HG02970 (cell line): ENCODE measurements at regions not wholly inside any gene's neighbourhood (a gene's known extent, or its start where the extent isn't known, plus 50 kb on each side); places are given as distances from the start of the nearest gene placed in this dataset.
A peak's percentile ranks its signal among the peaks of the same experiment; 100 is the strongest.
"Not testable (repeated sequence)": the region's sequence is repeated elsewhere in the genome, so short reads cannot be mapped to it uniquely, and the experiment has no call there.

ENCODE experiments used
- ATAC-seq: cut with Tn5 transposase; IDR thresholded peaks from one replicate; pipeline ENCODE4 v1.9.1; 2021; ENCODE audit warnings: mild to moderate bottlenecking, moderate library complexity, moderate number of reproducible peaks; ENCODE audit not compliant: unreplicated experiment, low FRiP score

DNA sequence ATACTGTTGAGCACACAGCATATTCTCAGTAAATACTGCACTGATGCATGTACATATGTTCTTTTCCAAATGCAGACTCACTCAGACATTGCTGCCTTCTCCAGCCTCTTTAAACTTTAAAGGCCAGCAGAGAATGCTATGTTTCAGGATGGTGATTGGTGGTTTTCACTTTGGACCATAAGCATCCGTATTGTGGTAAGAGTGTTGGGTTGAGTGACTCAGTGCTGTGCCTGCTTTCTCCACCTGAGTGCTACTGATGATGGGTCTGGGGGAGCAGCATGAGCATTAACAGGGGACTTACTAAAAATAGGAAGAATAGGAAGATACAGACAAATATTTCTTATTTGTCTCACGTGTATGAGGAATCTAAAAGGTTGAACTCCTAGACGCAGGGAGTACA, 56.3 kb upstream of the ZNF92 start:
- ATAC-seq: no peak

DNA sequence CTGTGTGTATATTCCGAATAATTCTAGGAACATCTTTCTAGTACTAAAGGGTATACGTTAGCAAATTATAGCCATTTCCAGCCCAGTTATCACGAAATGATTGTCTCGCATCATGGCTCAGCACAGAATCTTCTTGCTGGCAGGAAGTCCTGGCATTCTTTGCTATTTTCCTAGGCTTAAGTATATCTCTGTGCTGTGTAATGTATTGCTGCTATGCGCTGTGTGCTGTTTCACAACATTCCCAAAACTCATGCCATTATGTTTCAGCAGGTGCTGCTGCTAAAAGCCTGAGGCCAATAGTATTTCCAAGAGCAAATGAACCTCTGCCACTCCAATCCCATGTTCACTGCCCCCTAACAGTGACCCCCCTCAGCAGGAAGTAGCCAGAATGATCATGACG, 62.9 kb upstream of the ZNF92 start:
- no peak for ATAC-seq

DNA sequence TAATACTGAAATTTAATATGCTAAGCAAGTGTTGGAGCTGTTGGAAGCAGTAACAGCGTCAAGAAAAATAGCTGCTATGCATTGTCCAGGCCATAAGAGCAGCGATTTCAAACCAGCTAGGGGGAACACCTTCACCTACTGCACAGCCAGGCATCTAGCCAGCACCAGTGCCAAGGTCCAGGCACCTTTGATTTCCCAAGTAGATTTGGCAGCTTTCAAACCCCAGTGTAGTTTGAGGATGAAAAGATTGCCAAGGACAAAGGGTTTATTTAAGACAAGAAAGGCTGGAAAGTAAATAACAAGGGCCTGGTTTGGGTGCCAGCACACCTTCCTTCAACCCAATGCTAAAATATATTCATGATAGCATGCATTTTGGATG, 65.4 kb upstream of the ZNF92 start:
- ATAC-seq: no peak

DNA sequence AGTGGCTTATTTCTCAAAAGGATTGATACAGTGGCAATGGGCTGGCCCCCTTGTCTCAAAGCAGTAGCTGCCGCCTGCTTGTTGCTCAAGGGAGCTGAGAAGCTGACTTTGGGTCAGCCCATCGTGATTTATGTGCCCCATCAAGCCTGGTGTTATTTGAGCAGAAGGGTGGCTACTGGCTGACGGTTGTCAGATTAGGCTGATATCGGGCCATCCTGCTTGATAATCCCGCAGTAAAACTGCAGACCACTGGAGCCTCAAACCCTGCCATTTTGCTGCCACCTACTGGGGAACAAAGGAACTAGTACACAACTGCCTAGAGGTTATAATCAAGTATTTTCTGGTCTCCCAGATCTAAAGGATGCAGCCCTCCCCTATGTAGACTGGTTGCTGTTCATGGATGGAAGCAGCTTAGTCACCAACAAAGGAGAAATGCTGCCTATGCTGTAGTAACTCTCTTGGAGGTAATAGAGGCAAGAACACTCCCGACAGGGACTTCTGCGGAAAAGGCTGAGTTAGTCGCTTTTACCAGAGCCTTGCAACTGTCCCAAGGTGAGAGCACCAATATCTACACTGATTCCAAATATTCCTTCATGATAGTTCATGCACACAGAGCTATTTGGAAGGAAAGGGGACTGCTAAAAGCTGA, 65.9 kb upstream of the ZNF92 start:
- ATAC-seq: no peak

DNA sequence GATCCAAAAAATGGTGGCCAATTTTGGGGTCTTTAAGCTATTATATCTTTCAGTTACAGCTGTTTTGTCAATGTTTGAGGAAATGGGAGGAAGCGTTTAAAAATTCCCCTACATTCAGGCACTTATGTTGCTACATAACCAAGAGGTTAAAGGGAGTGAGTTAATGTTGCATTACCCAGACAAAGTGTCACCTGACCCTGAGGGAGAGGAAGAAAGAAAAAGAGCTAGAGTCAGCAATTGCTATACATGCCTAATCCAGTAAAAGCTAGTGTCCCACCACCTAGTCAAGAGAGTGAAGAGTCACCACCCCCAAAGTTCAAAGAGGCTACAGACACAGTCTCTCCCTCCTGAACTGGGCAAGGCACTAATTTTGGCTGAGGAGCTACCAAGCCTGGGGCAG, 69.5 kb upstream of the ZNF92 start:
- no peak for ATAC-seq

DNA sequence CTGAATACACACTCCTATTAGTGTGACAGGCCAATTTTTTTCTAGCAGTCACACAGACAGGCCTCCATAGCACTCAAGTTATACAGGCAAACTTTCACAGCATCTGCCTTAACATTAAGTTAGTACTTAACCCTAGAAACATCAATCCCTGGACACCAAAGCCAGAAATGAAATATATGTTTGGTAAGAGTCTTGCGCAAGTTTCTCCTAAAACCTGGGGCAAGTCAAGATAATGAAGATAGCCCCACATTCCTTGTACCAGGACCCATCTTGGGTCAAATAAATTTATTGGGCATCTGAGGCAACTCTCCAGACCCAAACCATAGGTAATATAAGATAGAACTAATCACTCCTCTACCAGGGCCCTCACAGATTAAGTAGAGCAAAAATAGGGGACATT, 70.8 kb upstream of the ZNF92 start:
- no peak for ATAC-seq

DNA sequence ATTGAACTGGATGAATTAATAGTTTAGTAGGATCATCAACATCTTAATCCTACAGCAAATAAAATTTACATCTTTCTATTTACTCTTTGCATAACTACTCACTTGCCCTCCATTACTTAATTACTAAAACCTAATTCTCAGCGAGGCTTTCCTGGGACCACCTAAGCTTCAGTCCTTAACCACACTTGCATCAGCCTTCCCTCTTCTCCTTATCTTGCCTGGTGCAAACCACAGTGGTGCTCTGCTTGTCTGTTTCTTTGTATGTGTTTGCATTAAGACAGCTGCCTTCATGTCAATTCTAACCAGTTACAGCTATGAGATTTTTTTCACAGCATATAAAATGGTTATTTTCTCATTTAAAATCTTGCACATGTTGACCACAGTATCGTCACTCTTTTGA, 72.6 kb upstream of the ZNF92 start:
- no peak for ATAC-seq

DNA sequence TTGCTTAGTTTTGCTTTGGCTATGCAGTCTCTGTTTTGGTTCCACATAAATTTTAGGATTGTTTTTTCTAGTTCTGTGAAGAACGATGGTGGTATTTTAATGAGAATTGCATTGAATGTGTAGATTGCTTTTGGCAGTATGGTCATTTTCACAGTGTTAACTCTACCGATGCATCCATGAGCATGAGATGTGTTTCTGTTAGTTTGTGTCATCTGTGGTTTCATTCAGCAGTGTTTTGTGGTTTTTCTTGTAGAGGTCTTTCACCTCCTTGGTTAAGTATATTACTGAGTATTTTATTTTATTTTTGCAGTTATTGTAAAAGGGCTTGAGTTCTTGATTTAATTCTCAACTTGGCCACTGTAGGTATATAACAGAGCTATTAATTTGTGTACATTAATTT, 78.2 kb upstream of the ZNF92 start:
- no peak for ATAC-seq

DNA sequence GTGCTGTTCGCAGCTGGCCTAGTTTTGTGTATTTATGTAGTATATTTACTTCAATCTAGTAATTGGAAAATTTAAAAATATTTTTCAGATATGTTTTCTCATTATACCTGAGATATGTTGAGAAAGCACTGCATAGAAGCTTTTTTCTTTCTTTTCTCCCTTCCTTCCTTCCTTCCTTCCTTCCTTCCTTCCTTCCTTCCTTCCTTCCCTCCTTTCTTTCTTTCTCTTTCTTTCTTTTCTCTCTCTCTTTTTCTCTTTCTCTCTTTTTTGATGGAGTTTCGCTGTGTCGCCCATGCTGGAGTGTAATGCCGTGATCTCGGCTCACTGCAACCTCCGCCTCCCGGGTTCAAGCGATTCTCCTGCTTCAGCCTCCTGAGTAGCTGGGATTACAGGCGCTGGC, 83.3 kb upstream of the ZNF92 start:
- not testable (repeated sequence) for ATAC-seq

DNA sequence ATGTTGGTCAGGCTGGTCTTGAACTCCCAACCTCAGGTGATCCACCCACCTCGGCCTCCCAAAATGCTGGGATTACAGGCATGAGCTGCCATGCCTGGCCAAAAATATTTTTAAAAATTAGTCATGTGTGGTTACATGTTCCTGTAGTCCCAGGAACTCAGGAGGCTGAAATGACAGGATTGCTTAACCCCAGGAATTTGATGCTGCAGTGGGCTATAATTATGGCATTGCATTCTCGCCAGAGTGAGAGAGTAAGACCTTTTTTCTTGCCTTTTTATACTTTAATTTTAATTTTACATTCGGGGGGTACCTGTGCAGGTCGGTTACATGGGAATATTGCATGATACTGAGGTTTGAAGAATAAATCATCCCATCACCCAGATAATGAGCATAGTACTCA, 86.6 kb upstream of the ZNF92 start:
- ATAC-seq: no peak

DNA sequence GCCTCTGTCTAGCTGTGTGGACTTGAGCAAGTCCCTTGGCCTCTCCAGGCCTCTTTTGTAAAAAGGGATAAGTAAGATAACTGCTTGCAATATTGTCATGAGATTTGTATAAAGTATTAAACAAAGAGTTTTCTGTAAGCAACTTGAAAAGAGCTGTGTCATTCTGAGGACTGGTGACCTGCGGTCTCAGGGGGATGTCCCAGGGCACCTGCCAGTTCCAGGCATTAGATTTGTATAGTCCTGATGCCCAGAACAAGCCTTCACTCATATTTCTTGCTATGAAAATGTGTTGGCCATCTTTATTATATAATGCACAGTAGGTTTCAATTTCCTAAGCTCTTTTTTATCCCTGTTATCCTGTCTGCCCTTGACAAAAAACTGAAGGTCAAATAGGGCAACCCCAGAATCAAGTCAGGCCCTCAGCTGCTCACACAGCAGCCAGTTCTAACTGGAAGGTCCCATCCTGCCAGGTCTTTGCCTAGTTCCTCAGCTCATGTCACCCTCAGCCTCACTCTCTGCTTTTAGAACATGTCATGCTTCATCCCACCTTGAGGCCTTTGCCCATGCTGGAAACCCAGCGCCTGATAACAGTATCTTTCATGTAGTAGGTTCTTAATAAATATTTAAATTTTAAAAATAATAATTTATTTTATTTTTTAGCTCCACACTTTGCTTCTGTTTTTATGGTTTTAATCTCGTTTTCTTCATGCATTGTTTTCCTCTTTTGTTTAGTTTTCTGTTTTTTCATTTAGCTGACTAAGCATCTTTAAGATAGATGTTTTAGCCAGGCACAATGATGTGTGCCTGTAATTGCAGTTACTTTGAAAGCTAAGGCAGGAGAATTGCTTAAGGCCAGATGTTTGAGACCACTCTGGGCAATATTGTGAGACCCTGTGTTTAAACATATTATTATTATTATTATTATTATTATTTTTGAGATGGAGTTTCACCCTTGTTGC, 87.5 kb upstream of the ZNF92 start:
- ATAC-seq: no peak

DNA sequence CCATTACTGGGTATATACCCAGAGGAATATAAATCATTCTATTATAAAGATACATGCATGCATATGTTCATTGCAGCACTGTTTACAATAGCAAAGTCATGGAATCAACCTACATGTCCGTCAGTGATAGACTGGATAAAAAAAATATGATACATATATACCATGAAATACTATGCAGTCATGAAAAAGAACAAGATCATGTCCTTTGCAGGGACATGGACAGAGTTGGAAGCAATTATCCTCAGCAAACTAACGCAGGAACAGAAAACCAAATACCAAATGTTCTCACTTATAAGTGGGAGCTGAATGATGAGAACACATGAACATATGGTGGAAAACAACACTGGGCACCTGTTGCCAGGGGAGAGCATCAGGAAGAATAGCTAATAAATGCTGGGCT, 88.4 kb upstream of the ZNF92 start:
- ATAC-seq: not testable (repeated sequence)

DNA sequence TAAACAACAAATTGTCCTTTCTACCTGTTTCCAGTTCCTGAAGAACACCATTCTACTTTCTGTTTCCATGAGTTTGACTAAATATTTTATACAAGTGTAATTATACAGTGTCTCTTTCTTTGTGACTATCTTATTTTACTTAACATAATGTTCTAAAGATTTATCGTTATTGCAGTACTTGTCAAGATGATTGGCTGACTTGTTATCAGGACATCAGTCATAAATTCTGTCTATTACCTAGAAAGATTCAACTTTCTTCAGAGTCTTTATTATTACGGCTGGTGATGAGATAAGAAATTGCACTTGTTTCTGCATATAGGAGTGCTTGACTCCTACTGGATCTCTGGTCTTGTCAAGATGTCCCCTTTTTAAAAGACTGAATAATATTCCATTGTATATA, 93.9 kb upstream of the ZNF92 start:
- ATAC-seq: no peak

DNA sequence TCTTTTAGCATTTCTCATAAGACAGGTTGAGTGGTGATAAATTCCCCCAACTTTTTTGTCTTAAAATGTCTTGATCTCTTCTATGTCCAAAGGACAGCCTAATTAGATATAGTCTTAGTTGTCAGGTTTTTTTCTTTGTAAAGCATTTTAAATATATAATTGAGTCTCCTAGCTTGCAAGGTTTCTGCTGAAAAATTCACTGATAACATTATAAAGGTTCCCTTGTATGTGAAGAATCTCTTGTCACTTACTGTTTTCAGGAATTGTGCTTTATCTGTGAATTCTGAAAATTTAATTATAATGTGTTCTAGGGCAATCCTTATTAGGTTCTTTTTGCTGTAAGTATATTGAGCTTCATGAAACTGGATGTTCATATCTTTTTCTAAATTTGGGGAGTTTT, 96.8 kb upstream of the ZNF92 start:
- ATAC-seq: no peak

DNA sequence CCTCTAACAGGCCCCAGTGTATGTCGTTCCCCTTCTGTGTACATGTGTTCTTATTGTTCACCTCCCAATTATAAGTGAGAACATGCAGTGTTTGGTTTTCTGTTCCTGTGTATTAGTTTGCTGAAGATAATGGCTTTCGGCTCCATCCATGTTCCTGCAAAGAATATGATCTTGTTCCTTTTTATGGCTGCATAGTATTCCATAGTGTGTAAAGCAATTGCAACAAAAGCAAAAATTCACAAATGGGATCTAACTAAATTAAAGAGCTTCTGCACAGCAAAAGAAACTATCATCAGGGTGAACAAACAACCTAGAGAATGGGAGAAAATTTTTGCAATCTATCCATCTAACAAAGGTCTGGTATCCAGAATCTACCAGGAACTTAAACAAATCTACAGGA, 102.2 kb upstream of the ZNF92 start:
- not testable (repeated sequence) for ATAC-seq

DNA sequence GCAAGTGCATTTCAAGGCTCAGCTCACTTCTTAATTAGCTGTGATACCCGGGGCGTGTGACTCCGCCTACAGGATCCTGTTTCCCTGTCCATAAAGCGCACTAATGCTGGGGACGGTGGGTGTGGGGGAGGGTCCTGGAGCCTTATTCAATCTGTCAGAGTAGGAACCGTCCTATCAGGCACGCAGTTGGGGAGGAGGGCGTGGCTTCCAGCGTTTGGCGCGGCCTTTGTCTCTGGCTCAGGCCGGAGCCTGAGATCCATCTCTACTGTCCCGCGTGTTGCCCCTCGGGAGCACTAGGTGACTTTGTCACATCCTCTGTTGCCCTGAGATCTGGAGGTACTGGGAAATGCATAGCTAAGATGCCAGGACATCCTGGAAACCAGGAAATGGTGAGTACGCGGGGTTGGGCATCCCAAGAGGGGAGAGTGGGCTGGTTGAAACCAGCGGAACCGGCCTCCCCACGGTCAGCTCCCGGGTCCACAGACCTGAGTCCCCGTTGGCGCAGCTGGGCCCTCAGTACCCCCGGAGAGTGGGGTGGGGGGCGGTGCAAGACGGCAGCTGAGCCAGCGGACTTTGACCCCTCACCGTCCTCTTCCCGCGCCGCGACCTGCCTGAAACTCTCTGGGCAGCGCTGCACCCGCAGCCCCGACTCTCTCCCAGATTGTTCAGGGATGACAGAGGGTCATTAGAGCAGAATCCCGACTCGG, 104.4 kb upstream of the ZNF92 start:
- peak; percentile 86 for ATAC-seq

DNA sequence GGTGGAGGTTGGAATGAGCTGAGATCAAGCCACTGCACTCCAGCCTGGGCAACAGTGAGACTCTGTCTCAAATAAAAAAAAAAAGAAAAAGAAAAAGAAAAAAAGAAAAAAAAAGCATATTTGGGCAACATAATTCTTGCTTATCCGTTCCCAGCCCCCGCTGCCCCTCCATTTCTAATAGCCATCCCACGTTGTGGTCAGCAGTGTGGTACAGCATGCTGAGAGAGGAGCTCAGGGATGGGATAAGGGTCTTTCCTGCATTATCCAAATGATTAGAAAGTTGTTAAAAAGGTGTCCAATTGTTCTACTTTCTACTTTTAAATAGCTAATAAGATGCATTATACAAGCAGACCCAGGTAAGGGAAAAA, 104.9 kb upstream of the ZNF92 start:
- ATAC-seq: no peak

DNA sequence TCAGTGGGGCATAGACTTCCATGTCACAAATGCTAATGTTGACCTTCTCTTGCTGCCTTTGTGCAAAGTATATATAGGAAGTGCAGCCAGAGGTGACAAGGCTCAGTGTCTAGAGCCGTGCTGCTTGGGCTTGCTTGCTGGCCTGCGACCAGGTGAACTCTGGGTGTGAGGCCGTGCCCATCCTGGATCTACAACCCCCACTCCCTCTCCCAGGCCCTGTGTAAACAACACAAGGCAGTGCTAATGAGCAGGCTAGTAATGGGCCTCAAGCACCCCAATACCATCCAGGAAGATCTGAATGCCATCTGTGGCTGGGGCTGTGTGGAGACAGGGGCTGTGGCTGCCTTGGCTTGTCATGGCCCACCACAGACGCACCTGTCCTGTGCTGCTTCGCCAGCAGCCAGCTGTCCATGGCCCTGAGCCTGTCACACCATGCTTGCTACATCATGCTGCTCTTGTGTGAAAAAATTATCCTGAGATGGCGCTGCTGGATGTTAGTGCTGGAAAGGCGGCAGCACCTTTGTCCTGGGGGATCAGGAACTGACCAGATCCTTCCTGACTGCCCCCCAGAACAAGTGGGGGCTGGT, 107.6 kb upstream of the ZNF92 start:
- no peak for ATAC-seq

DNA sequence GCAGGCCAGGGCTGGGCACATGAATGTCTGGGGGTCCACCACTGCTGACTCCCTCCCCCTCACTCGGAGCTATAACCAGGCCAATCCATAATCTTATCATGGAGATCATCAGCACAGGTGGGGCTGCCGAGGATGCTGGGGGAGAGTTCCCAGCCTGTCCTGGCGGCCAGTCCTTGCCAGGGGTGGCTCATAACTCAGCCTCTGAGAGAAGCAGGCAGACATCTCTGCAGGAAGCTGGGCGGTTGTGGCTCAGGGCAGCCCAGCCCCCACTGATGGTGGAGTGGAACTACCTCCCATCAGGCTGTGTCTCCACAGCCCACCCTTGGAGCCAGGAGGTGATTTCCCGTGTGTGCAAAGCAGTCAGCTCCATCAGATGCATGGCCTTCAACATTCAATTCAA, 109.4 kb upstream of the ZNF92 start:
- no peak for ATAC-seq

DNA sequence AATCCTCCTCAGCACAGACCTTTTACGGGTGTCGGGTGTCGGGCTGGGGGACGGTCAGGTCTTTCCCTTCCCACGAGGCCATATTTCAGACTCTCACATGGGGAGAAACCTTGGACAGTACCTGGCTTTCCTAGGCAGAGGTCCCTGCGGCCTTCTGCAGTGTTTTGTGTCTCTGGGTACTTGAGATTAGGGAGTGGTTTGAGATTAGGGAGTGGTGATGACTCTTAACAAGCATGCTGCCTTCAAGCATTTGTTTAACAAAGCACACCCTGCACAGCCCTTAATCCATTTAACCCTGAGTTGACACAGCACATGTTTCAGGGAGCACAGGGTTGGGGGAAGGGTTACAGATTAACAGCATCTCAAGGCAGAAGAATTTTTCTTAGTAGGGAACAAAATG, 113.0 kb upstream of the ZNF92 start:
- not testable (repeated sequence) for ATAC-seq

DNA sequence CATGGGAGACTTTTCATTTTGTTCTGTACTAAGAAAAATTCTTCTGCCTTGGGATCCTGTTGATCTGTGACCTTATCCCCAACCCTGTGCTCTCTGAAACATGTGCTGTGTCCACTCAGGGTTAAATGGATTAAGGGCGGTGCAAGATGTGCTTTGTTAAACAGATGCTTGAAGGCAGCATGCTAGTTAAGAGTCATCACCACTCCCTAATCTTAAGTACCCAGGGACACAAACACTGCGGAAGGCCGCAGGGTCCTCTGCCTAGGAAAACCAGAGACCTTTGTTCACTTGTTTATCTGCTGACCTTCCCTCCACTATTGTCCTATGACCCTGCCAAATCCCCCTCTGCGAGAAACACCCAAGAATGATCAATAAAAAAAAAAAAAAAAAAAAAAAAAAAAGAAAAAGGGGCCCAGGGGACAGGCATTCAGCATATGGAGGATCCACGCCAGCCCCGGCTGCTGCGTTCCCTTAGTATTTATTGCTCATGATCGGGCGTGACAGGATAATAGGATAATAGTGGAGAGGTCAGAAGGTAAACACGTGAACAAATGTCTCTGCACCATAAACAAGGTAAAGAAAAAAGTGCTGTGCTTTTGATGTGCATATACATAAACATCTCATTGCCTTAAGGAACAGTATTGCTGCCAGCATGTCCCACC, 113.7 kb upstream of the ZNF92 start:
- ATAC-seq: not testable (repeated sequence)
